Left ventricle myocardium inferior (tissue), 1 donor: ENCODE measurements at regions not wholly inside any gene's neighbourhood (a gene's known extent, or its start where the extent isn't known, plus 50 kb on each side); places are given as distances from the start of the nearest gene placed in this dataset.

Source experiments
- DNase-seq: peaks from one replicate; pipeline ENCODE4 v3.0.0-alpha.2; 2020
- H3K27ac ChIP-seq: fragments of 200-600 bp; replicated peaks from 2 replicates; pipeline ENCODE4 v1.8.0; 2021
- H3K27me3 ChIP-seq: fragments of 200-600 bp; 2 replicates; pipeline ENCODE4 v1.8.0; 2021; ENCODE audit warnings: low read depth
- H3K36me3 ChIP-seq: fragments of 200-600 bp; 2 replicates; pipeline ENCODE4 v1.8.0; 2021
- H3K4me1 ChIP-seq: fragments of 200-600 bp; 2 replicates; pipeline ENCODE4 v1.8.0; 2021
- H3K4me3 ChIP-seq: fragments of 200-600 bp; 2 replicates; pipeline ENCODE4 v1.8.0; 2021; ENCODE audit warnings: mild to moderate bottlenecking, moderate library complexity
- H3K9me3 ChIP-seq: fragments of 200-600 bp; replicated peaks from 2 replicates; pipeline ENCODE4 v1.8.0; 2021
- CTCF ChIP-seq: fragments of 200-600 bp; IDR thresholded peaks from 2 replicates; pipeline ENCODE4 v1.8.0; 2021; ENCODE audit warnings: antibody characterized with exemption, mild to moderate bottlenecking, borderline replicate concordance
- intact Hi-C: fragments of 100-400 bp; cut with micrococcal nuclease; formaldehyde crosslinking; loops from one replicate; pipeline ENCODE4 v1.11.0; 2022
- donor health status: DM: no; HTN: yes; CAD: no; lungs with severe emphysema.

GRCh38 chr17:72440961-72441360, 320.1 kb downstream of the SOX9 start:
- Histone ChIP-seq H3K27ac (no peak overlapping the region), H3K27me3 (peaks cover 25% of the 10 kb centered on the region), H3K9me3 (no peaks in the 10 kb centered on the region), H3K4me3 (no peak overlapping the region), H3K36me3 (no peaks in the 10 kb centered on the region), H3K4me1 (no peaks in the 10 kb centered on the region)
- no peak for TF ChIP-seq CTCF
- DNase-seq: no peak
- intact Hi-C loops: no loop called here

GRCh38 chr17:72441909-72442308, 321.1 kb downstream of the SOX9 start:
- Histone ChIP-seq H3K9me3 (no peaks in the 10 kb centered on the region), H3K4me1 (no peaks in the 10 kb centered on the region), H3K27me3 (peaks cover 19% of the 10 kb centered on the region), H3K4me3 (no peak overlapping the region), H3K27ac (no peak overlapping the region), H3K36me3 (no peaks in the 10 kb centered on the region)
- TF ChIP-seq CTCF: no peak
- intact Hi-C loops: no loop called here
- no peak for DNase-seq

- no peaks in the 10 kb centered on the region for H3K4me1 ChIP-seq
- intact Hi-C loops: no loop called here
Observed at GRCh38 chr17:72444517-72445054, 323.8 kb downstream of the SOX9 start.

GRCh38 chr17:72445055-72445991, 324.5 kb downstream of the SOX9 start:
- Histone ChIP-seq H3K4me1 (no peaks in the 10 kb centered on the region), H3K27me3 (peaks cover 14% of the 10 kb centered on the region), H3K27ac (no peak overlapping the region), H3K9me3 (no peaks in the 10 kb centered on the region), H3K36me3 (no peaks in the 10 kb centered on the region), H3K4me3 (no peak overlapping the region)
- TF ChIP-seq CTCF: no peak
- intact Hi-C loops: no loop called here
- no peak for DNase-seq

More at GRCh38 chr17:72444517-72445054, 323.8 kb downstream of the SOX9 start:
- H3K27ac ChIP-seq: no peak overlapping the region
- H3K27me3 ChIP-seq: peaks cover 14% of the 10 kb centered on the region
- TF ChIP-seq CTCF: no peak
- DNase-seq: no peak
- no peaks in the 10 kb centered on the region for H3K9me3 ChIP-seq
- no peaks in the 10 kb centered on the region for H3K36me3 ChIP-seq
- H3K4me3 ChIP-seq: no peak overlapping the region

GRCh38 chr17:72446118-72446517, 325.3 kb downstream of the SOX9 start:
- DNase-seq: no peak
- no peaks in the 10 kb centered on the region for H3K9me3 ChIP-seq
- no peak overlapping the region for H3K27ac ChIP-seq
- H3K4me1 ChIP-seq: no peaks in the 10 kb centered on the region
- H3K27me3 ChIP-seq: peaks cover 14% of the 10 kb centered on the region
- no peaks in the 10 kb centered on the region for H3K36me3 ChIP-seq
- TF ChIP-seq CTCF: no peak
- no peak overlapping the region for H3K4me3 ChIP-seq
- intact Hi-C loops: no loop called here
